MM.1S (cell line): ENCODE measurements at regions not wholly inside any gene's neighbourhood (a gene's known extent, or its start where the extent isn't known, plus 50 kb on each side); places are given as distances from the start of the nearest gene placed in this dataset.

Experiments
- CTCF ChIP-seq: fragments of 300-600 bp; sonication (generic); IDR thresholded peaks from 2 replicates; pipeline ENCODE4 v1.5.1; 2016; ENCODE audit warnings: antibody characterized with exemption, low read length, mixed read lengths
- EZH2 ChIP-seq: fragments of 300-600 bp; sonication (generic); optimal IDR thresholded peaks from 2 replicates; pipeline ENCODE3; 2017; ENCODE audit warnings: low read depth, mild to moderate bottlenecking, antibody characterized with exemption, low read length, mixed read lengths
- EZH2phosphoT487 ChIP-seq: fragments of 300-600 bp; sonication (generic); IDR thresholded peaks from 2 replicates; pipeline ENCODE4 v1.6.1; 2018; ENCODE audit warnings: antibody characterized with exemption, low read length

DNA sequence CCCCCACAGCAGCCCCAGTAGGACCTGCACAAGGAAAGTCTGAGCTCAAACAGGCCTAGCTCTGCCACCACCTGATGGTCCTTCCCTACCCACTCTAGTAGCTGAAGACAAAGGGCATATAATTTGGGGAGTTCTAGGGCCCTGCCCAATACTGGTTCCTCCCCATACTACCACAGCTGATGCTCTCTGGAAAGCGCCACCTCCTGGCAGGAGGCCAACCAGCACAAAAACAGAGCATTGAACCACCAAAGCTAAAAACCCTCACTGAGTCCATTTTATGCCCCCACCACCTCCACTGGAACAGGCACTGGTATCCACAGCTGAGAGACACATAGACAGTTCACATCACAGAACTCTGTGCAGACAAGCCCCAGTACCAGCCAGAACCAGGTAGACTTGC lies 1276.8 kb downstream of the OLFM4 start:
- TF ChIP-seq CTCF (no peak), EZH2 (no peak), EZH2phosphoT487 (no peak)
